DND-41 (cell line): ENCODE measurements at regions not wholly inside any gene's neighbourhood (a gene's known extent, or its start where the extent isn't known, plus 50 kb on each side); places are given as distances from the start of the nearest gene placed in this dataset.

Experiments used
- ATAC-seq: fragments of 200-7000 bp; cut with Tn5 transposase; 3 replicates; pipeline ENCODE4 v1.9.1; 2021; ENCODE audit warnings: low read depth; ENCODE audit not compliant: insufficient read depth
- DNase-seq: peaks from one replicate; pipeline ENCODE4 v3.0.0-alpha.2; 2020
- H2AFZ ChIP-seq: 2 replicates; pipeline ENCODE4 v1.6.0; 2012; ENCODE audit warnings: low read depth, low read length
- H3K27ac ChIP-seq: 2 replicates; pipeline ENCODE4 v1.5.1; 2012; ENCODE audit warnings: low read length, inconsistent platforms
- H3K27me3 ChIP-seq: fragments of 200-600 bp; sonication (generic); 2 replicates; pipeline ENCODE4 v1.6.0; 2012; ENCODE audit warnings: low read length, mild to moderate bottlenecking, inconsistent platforms; ENCODE audit not compliant: insufficient read depth, poor library complexity
- H3K36me3 ChIP-seq: 2 replicates; pipeline ENCODE4 v1.5.1; 2012; ENCODE audit warnings: low read length, inconsistent platforms; ENCODE audit not compliant: insufficient read depth
- H3K4me1 ChIP-seq: 2 replicates; pipeline ENCODE4 v1.5.1; 2012; ENCODE audit warnings: mild to moderate bottlenecking, low read length; ENCODE audit not compliant: insufficient read depth
- H3K4me2 ChIP-seq: 2 replicates; pipeline ENCODE4 v1.6.0; 2012; ENCODE audit warnings: mild to moderate bottlenecking, moderate library complexity, low read length, inconsistent platforms; ENCODE audit not compliant: insufficient read depth
- H3K4me3 ChIP-seq, 2 experiments: fragments of 200-600 bp in 1 of 2; shearing (Covaris generic) in 1 of 2; 2 replicates each; pipeline ENCODE4 v1.5.1; 2012 to 2016; ENCODE audit warnings: inconsistent platforms in 2 of 2, low read length in 2 of 2, mild to moderate bottlenecking in 2 of 2, low read depth in 1 of 2, moderate library complexity in 1 of 2
- H3K79me2 ChIP-seq: 2 replicates; pipeline ENCODE4 v1.6.0; 2012; ENCODE audit warnings: low read length, inconsistent platforms; ENCODE audit not compliant: insufficient read depth
- H3K9ac ChIP-seq: 2 replicates; pipeline ENCODE4 v1.6.0; 2012; ENCODE audit warnings: low read depth, mild to moderate bottlenecking, inconsistent platforms, low read length, moderate library complexity
- H3K9me3 ChIP-seq: 2 replicates; pipeline ENCODE4 v1.5.1; 2012; ENCODE audit warnings: low read length, moderate library complexity, mild to moderate bottlenecking, inconsistent platforms; ENCODE audit not compliant: insufficient read depth, severe bottlenecking
- H4K20me1 ChIP-seq: 2 replicates; pipeline ENCODE4 v1.6.0; 2012; ENCODE audit warnings: low read length; ENCODE audit not compliant: insufficient read depth
- CTCF ChIP-seq: IDR thresholded peaks from 2 replicates; pipeline ENCODE4 v1.5.1; 2012; ENCODE audit warnings: borderline replicate concordance, low read length, moderate library complexity, mild to moderate bottlenecking; ENCODE audit not compliant: poor library complexity, severe bottlenecking; ENCODE audit errors: extremely low read depth
- EZH2 ChIP-seq: IDR thresholded peaks from 3 replicates; pipeline ENCODE4 v1.6.1; 2012; ENCODE audit warnings: borderline replicate concordance, low read depth, mild to moderate bottlenecking, moderate library complexity, low read length, inconsistent platforms; ENCODE audit not compliant: severe bottlenecking

- Histone ChIP-seq H3K79me2 (no peaks in the 10 kb centered on the region), H2AFZ (no peak overlapping the region), H3K9me3 (no peaks in the 10 kb centered on the region), H3K36me3 (no peaks in the 10 kb centered on the region), H3K4me2 (no peak overlapping the region), H3K27me3 (no peaks in the 10 kb centered on the region), H4K20me1 (no peaks in the 10 kb centered on the region), H3K9ac (no peak overlapping the region), H3K27ac (no peak overlapping the region), H3K4me1 (no peaks in the 10 kb centered on the region), H3K4me3 (no peak overlapping the region)
- ATAC-seq (no peak), DNase-seq (no peak)
- TF ChIP-seq CTCF = no peak
- TF ChIP-seq EZH2 = no peak
These were observed 658.9 kb upstream of the FSHR start for GRCh38 chr2:49813208-49813607.

- H2AFZ ChIP-seq = no peak overlapping the region
- no peak overlapping the region for H3K27ac ChIP-seq
- no peak overlapping the region for H3K9ac ChIP-seq
- DNase-seq (no peak), ATAC-seq (no peak)
- no peaks in the 10 kb centered on the region for H3K9me3 ChIP-seq
- H3K36me3 ChIP-seq = no peaks in the 10 kb centered on the region
- no peak overlapping the region for H3K4me2 ChIP-seq
- H3K4me1 ChIP-seq = no peaks in the 10 kb centered on the region
- TF ChIP-seq CTCF = no peak
- TF ChIP-seq EZH2 = no peak
- no peaks in the 10 kb centered on the region for H3K79me2 ChIP-seq
- H4K20me1 ChIP-seq = no peaks in the 10 kb centered on the region
- H3K27me3 ChIP-seq = no peaks in the 10 kb centered on the region
- no peak overlapping the region for H3K4me3 ChIP-seq
These were observed 658.4 kb upstream of the FSHR start for GRCh38 chr2:49812730-49813129.

GRCh38 chr2:49811502-49811901, 657.2 kb upstream of the FSHR start:
- Histone ChIP-seq H3K4me2 (no peak overlapping the region), H3K27ac (no peak overlapping the region), H3K4me3 (no peak overlapping the region), H3K36me3 (no peaks in the 10 kb centered on the region), H3K9ac (no peak overlapping the region), H4K20me1 (no peaks in the 10 kb centered on the region), H3K4me1 (no peaks in the 10 kb centered on the region), H3K9me3 (no peaks in the 10 kb centered on the region), H2AFZ (no peak overlapping the region), H3K27me3 (no peaks in the 10 kb centered on the region), H3K79me2 (no peaks in the 10 kb centered on the region)
- no peak for ATAC-seq
- DNase-seq = no peak
- TF ChIP-seq EZH2 (no peak), CTCF (no peak)

- Histone ChIP-seq H2AFZ (no peak overlapping the region), H3K27ac (no peak overlapping the region), H3K9me3 (peaks cover 4% of the 10 kb centered on the region), H3K4me2 (no peak overlapping the region), H3K4me3 (no peak overlapping the region), H3K36me3 (no peaks in the 10 kb centered on the region), H3K27me3 (no peaks in the 10 kb centered on the region), H3K79me2 (no peaks in the 10 kb centered on the region), H3K4me1 (no peaks in the 10 kb centered on the region), H4K20me1 (no peaks in the 10 kb centered on the region), H3K9ac (no peak overlapping the region)
- no peak for TF ChIP-seq CTCF
- TF ChIP-seq EZH2 = no peak
- DNase-seq (no peak), ATAC-seq (no peak)
These were observed 653.4 kb upstream of the FSHR start for GRCh38 chr2:49807689-49808088.
